ENCODE measurements at regions not wholly inside any gene's neighbourhood (a gene's known extent, or its start where the extent isn't known, plus 50 kb on each side); places are given as distances from the start of the nearest gene placed in this dataset.
A peak's percentile ranks its signal among the peaks of the same experiment; 100 is the strongest.

- Histone ChIP-seq H3K9me2 (ENCODE audit: insufficient read depth) (no peaks in the 10 kb centered on the region), H3K9me3 (ENCODE audit: control insufficient read depth in 1 of 2, insufficient read depth in 1 of 2, low read depth in 1 of 2, low read length in 2 of 2) (no peaks in the 10 kb centered on the region), H2AFZ (ENCODE audit: low read depth, low read length, poor library complexity, severe bottlenecking) (no peak overlapping the region), H3K4me1 (ENCODE audit: control insufficient read depth in 1 of 2, insufficient read depth in 2 of 2, low read length in 2 of 2) (no peaks in the 10 kb centered on the region), H3K36me3 (ENCODE audit: control insufficient read depth in 1 of 2, insufficient read depth in 2 of 2, low read length in 2 of 2) (no peaks in the 10 kb centered on the region), H3K9ac (ENCODE audit: low read length) (no peak overlapping the region), H3K79me2 (ENCODE audit: insufficient read depth, low read length) (no peaks in the 10 kb centered on the region), H3K27me3 (ENCODE audit: insufficient read depth, low read length) (no peaks in the 10 kb centered on the region), H3K4me2 (ENCODE audit: low read length) (no peak overlapping the region), H3K4me3 (replicated peaks in 1 of 2; ENCODE audit: low read depth in 1 of 2, low read length in 2 of 2) (no peak overlapping the region), H4K20me1 (ENCODE audit: insufficient read depth) (no peaks in the 10 kb centered on the region), H3K27ac (ENCODE audit: low read depth, low read length) (no peak overlapping the region)
- ChIA-PET RAD21 (ENCODE audit: low non-redundant PET in 1 of 2, low total read pairs in 2 of 2, uncharacterized antibody in 2 of 2, unreplicated experiment in 2 of 2) (no interaction called here), CTCF (no interaction called here), POLR2A (no interaction called here)
- ATAC-seq (no peak), DNase-seq (ENCODE audit: low read depth, low spot score) (no peak)
- TF ChIP-seq TCF7L2 (IDR thresholded peaks at IDR 0.05; ENCODE audit: borderline replicate concordance, extremely low read depth, insufficient read depth, insufficient read length) (no peak), ZNF274 (IDR thresholded peaks at IDR 0.05; ENCODE audit: low read depth, low read length) (no peak), EGR1 (IDR thresholded peaks at IDR 0.05; ENCODE audit: low read depth) (no peak), SRF (IDR thresholded peaks at IDR 0.05; ENCODE audit: low read depth) (no peak), FOSL1 (IDR thresholded peaks at IDR 0.05; ENCODE audit: low read depth) (no peak), JUND (IDR thresholded peaks at IDR 0.05) (no peak), YY1 (IDR thresholded peaks at IDR 0.05; ENCODE audit: extremely low read depth, insufficient replicate concordance, low read depth, low read length) (no peak), CTCF (IDR thresholded peaks at IDR 0.05 in 2 of 3, conservative IDR thresholded peaks at IDR 0.05 in 1 of 3; ENCODE audit: borderline replicate concordance in 1 of 3, insufficient read depth in 1 of 3, low read depth in 2 of 3, low read length in 2 of 3) (peak in 2 of 3 experiments; percentile 25 to 32; a peak in 2 of 6 replicates)
- BruUV-seq (replicated peaks) = no TSS peak
- intact Hi-C loops (cut with micrococcal nuclease) = no loop called here
Observed at GRCh38 chr1:194935864-194936263, 1672.4 kb downstream of the KCNT2 start.

GRCh38 chr1:194931166-194931565, 1677.1 kb downstream of the KCNT2 start:
- Histone ChIP-seq H3K27ac (ENCODE audit: low read depth, low read length) (no peak overlapping the region), H3K4me1 (ENCODE audit: control insufficient read depth in 1 of 2, insufficient read depth in 2 of 2, low read length in 2 of 2) (no peaks in the 10 kb centered on the region), H3K9ac (ENCODE audit: low read length) (no peak overlapping the region), H3K9me2 (ENCODE audit: insufficient read depth) (no peaks in the 10 kb centered on the region), H3K79me2 (ENCODE audit: insufficient read depth, low read length) (no peaks in the 10 kb centered on the region), H3K4me3 (replicated peaks in 1 of 2; ENCODE audit: low read depth in 1 of 2, low read length in 2 of 2) (no peak overlapping the region), H4K20me1 (ENCODE audit: insufficient read depth) (no peaks in the 10 kb centered on the region), H2AFZ (ENCODE audit: low read depth, low read length, poor library complexity, severe bottlenecking) (no peak overlapping the region), H3K9me3 (ENCODE audit: control insufficient read depth in 1 of 2, insufficient read depth in 1 of 2, low read depth in 1 of 2, low read length in 2 of 2) (no peaks in the 10 kb centered on the region), H3K36me3 (ENCODE audit: control insufficient read depth in 1 of 2, insufficient read depth in 2 of 2, low read length in 2 of 2) (no peaks in the 10 kb centered on the region), H3K4me2 (ENCODE audit: low read length) (no peak overlapping the region), H3K27me3 (ENCODE audit: insufficient read depth, low read length) (no peaks in the 10 kb centered on the region)
- ChIA-PET POLR2A (no interaction called here), CTCF (no interaction called here), RAD21 (ENCODE audit: low non-redundant PET in 1 of 2, low total read pairs in 2 of 2, uncharacterized antibody in 2 of 2, unreplicated experiment in 2 of 2) (interaction anchor here in 1 of 2 experiments (0.6 kb wide), 1 partner anchor 9 kb away, joined by 3 read pairs; no protein-coding TSS in a partner anchor)
- DNase-seq (ENCODE audit: low read depth, low spot score) (no peak), ATAC-seq (no peak)
- BruUV-seq (replicated peaks) = no TSS peak
- intact Hi-C loops (cut with micrococcal nuclease) = no loop called here
- TF ChIP-seq POLR2A (IDR thresholded peaks at IDR 0.05; ENCODE audit: borderline replicate concordance, extremely low read depth, insufficient read depth, insufficient read length) (no peak), CBX3 (IDR thresholded peaks at IDR 0.05; ENCODE audit: low read depth) (no peak), POLR2AphosphoS5 (IDR thresholded peaks at IDR 0.05; ENCODE audit: low read depth, low read length) (no peak), ZBTB33 (IDR thresholded peaks at IDR 0.05; ENCODE audit: extremely low read depth, insufficient replicate concordance, low read length) (no peak), YY1 (IDR thresholded peaks at IDR 0.05; ENCODE audit: extremely low read depth, insufficient replicate concordance, low read depth, low read length) (no peak), EZH2 (IDR thresholded peaks at IDR 0.05) (no peak), SP1 (IDR thresholded peaks at IDR 0.05; ENCODE audit: low read depth) (no peak), CTCF (IDR thresholded peaks at IDR 0.05 in 2 of 3, conservative IDR thresholded peaks at IDR 0.05 in 1 of 3; ENCODE audit: borderline replicate concordance in 1 of 3, insufficient read depth in 1 of 3, low read depth in 2 of 3, low read length in 2 of 3) (no peak), SRF (IDR thresholded peaks at IDR 0.05; ENCODE audit: low read depth) (no peak), ZFX (IDR thresholded peaks at IDR 0.05) (no peak), FOSL1 (IDR thresholded peaks at IDR 0.05; ENCODE audit: low read depth) (no peak)

Measured in HCT116 (cell line).